SU-DHL-6 (cell line): ENCODE measurements at regions not wholly inside any gene's neighbourhood (a gene's known extent, or its start where the extent isn't known, plus 50 kb on each side); places are given as distances from the start of the nearest gene placed in this dataset.

Experiments used
- H2AFZ ChIP-seq: fragments of 200-600 bp; sonication (generic); 2 replicates; pipeline ENCODE4 v1.6.1; 2014; ENCODE audit warnings: low read depth, mild to moderate bottlenecking, moderate library complexity, mixed read lengths, antibody characterized with exemption, low read length; ENCODE audit not compliant: severe bottlenecking
- H3F3A ChIP-seq: fragments of 200-600 bp; shearing (Covaris generic); 2 replicates; pipeline ENCODE4 v1.6.0; 2016; ENCODE audit warnings: antibody characterized with exemption, mild to moderate bottlenecking; ENCODE audit not compliant: insufficient read depth
- H3K27ac ChIP-seq: fragments of 200-600 bp; sonication (generic); 2 replicates; pipeline ENCODE4 v1.5.1; 2016; ENCODE audit warnings: low read depth, mild to moderate bottlenecking, low read length, moderate library complexity, mixed read lengths
- H3K27me3 ChIP-seq: fragments of 200-600 bp; sonication (generic), shearing (Covaris generic); 2 replicates; pipeline ENCODE4 v1.6.0; 2014; ENCODE audit warnings: mild to moderate bottlenecking, low read length
- H3K36me3 ChIP-seq: fragments of 200-600 bp; sonication (generic); 2 replicates; pipeline ENCODE4 v1.6.1; 2014; ENCODE audit warnings: mild to moderate bottlenecking, low read length, mixed read lengths
- H3K4me2 ChIP-seq: fragments of 300-600, 200-600 bp; shearing (Covaris generic), sonication (generic); 2 replicates; pipeline ENCODE4 v1.6.0; 2014; ENCODE audit warnings: low read length, low read depth, mild to moderate bottlenecking; ENCODE audit not compliant: poor library complexity, severe bottlenecking
- H3K4me3 ChIP-seq: fragments of 200-600 bp; sonication (generic); 2 replicates; pipeline ENCODE4 v1.5.1; 2014; ENCODE audit warnings: antibody characterized with exemption, low read length, mild to moderate bottlenecking, mixed read lengths; ENCODE audit not compliant: insufficient read depth, poor library complexity, severe bottlenecking
- H3K79me2 ChIP-seq: fragments of 200-600 bp; sonication (generic); 2 replicates; pipeline ENCODE4 v1.6.1; 2014; ENCODE audit warnings: mild to moderate bottlenecking, low read length, moderate library complexity; ENCODE audit not compliant: insufficient read depth
- H3K9ac ChIP-seq: fragments of 200-600 bp; sonication (generic); 2 replicates; pipeline ENCODE4 v1.7.0; 2014; ENCODE audit warnings: mild to moderate bottlenecking, low read length
- H3K9me2 ChIP-seq: fragments of 200-600 bp; sonication (generic); replicated peaks from 2 replicates; pipeline ENCODE4 v1.6.1; 2014; ENCODE audit warnings: low read length; ENCODE audit not compliant: insufficient read depth
- H3K9me3 ChIP-seq: fragments of 200-600 bp; sonication (generic); 2 replicates; pipeline ENCODE4 v1.6.1; 2014; ENCODE audit warnings: low read length, mixed read lengths; ENCODE audit not compliant: insufficient read depth
- H4K20me1 ChIP-seq: fragments of 200-600 bp; sonication (generic); 2 replicates; pipeline ENCODE4 v1.6.1; 2014; ENCODE audit warnings: low read depth, mild to moderate bottlenecking, antibody characterized with exemption, low read length, moderate library complexity, mixed read lengths
- EZH2phosphoT487 ChIP-seq: fragments of 200-600 bp; sonication (generic), shearing (Covaris generic); conservative IDR thresholded peaks from 2 replicates; pipeline ENCODE4 v1.6.1; 2018; ENCODE audit warnings: mild to moderate bottlenecking, antibody characterized with exemption, low read length, moderate library complexity, mixed read lengths
- TF ChIP-seq, protein P1 (sequence below): fragments of 200-600 bp; sonication (generic); IDR thresholded peaks from one replicate; pipeline ENCODE4 v1.5.1; 2017; ENCODE audit warnings: antibody characterized with exemption, mild to moderate bottlenecking, low read length, moderate library complexity; ENCODE audit not compliant: insufficient read depth, poor library complexity, severe bottlenecking

DNA sequence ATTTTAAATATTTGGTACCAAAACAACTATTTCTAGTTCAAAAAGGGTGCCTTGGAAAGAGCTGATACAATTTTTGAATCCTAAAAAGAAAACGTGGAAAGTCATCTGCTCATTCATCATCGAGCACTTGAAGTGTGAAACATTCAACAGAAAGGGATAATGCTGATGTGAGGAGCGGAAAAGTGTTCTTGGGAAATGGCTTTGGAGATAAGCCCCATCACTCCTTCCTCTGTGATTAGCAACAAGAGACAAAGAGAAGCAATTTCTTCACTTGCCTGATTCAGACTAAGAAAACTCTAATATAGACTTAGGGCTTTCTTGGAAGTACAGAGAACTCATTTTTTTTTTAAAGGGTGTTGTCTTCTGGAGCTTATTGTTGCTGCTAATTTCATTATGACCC is 74.9 kb downstream of the C9orf152 start:
- Histone ChIP-seq H3K27me3 (no peaks in the 10 kb centered on the region), H3K36me3 (peaks cover 5% of the 10 kb centered on the region; the same call in 1 of the 2 replicates), H3K9me3 (no peaks in the 10 kb centered on the region), H3K9me2 (no peaks in the 10 kb centered on the region), H3K9ac (no peak overlapping the region), H3K79me2 (peaks cover 98% of the 10 kb centered on the region), H3K4me2 (no peak overlapping the region), H3K4me3 (no peak overlapping the region), H3F3A (peaks cover 31% of the 10 kb centered on the region), H4K20me1 (no peaks in the 10 kb centered on the region), H2AFZ (no peak overlapping the region), H3K27ac (0 out of 2 replicates have a peak overlapping the region, but pooled peaks have one; percentile 19)
- TF ChIP-seq, protein P1, sequence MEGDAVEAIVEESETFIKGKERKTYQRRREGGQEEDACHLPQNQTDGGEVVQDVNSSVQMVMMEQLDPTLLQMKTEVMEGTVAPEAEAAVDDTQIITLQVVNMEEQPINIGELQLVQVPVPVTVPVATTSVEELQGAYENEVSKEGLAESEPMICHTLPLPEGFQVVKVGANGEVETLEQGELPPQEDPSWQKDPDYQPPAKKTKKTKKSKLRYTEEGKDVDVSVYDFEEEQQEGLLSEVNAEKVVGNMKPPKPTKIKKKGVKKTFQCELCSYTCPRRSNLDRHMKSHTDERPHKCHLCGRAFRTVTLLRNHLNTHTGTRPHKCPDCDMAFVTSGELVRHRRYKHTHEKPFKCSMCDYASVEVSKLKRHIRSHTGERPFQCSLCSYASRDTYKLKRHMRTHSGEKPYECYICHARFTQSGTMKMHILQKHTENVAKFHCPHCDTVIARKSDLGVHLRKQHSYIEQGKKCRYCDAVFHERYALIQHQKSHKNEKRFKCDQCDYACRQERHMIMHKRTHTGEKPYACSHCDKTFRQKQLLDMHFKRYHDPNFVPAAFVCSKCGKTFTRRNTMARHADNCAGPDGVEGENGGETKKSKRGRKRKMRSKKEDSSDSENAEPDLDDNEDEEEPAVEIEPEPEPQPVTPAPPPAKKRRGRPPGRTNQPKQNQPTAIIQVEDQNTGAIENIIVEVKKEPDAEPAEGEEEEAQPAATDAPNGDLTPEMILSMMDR: no peak
- no peak for TF ChIP-seq EZH2phosphoT487

DNA sequence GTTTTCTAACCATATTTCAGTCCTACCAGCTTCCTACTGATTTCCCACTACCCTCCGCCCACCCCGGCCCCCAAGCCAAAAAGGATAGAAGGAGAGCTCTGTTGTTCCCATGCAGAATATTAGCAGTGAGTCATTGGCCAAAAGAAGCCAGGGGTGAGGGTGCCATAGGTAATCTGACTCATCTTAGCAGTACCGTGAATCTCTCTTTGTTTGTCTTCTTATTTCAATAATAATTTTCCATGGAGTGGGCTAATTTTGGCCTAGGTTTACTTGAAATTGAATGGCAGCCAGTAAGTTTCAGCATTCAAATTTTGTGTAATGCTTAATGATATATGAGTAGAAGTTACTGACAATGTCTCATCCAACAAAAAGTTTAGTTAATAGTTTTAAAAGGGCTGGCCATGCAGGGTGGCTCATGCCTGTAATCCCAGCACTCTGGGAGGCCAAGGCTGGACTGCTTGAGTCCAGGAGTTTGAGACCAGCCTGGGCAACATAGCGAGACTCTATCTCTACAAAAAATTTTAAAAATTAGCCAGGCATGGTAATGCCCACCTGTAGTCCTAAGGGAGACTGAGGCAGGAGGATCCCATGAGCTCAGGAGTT is 74.2 kb downstream of the C9orf152 start:
- Histone ChIP-seq H3K9ac (no peak overlapping the region), H3K27ac (no peak overlapping the region), H3K36me3 (peaks cover 5% of the 10 kb centered on the region; the same call in 1 of the 2 replicates), H2AFZ (no peak overlapping the region), H3K9me3 (no peaks in the 10 kb centered on the region), H3K9me2 (no peaks in the 10 kb centered on the region), H3K4me2 (no peak overlapping the region), H3K27me3 (no peaks in the 10 kb centered on the region), H3K79me2 (peaks cover 98% of the 10 kb centered on the region), H4K20me1 (no peaks in the 10 kb centered on the region), H3F3A (peaks cover 24% of the 10 kb centered on the region), H3K4me3 (no peak overlapping the region)
- no peak for TF ChIP-seq EZH2phosphoT487
- TF ChIP-seq, protein P1: no peak

DNA sequence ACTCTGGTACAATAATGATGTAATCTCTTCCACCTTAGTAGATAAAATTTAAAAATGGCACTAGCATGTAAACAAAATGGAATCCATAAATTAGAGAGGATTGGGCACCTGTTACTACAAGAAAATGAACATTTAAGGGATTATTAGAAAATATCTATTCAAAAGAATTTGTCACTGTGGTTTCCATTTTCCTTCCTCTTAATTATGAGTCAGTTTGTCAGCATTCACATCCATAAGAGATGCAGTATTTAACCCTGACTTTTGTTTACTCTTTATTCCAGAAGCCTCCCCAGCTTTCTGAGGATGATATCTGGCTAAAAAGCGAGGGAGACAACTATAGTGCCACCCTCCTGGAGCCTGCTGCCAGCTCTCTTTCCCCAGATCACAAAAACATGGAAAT is 72.1 kb downstream of the C9orf152 start:
- peaks cover 15% of the 10 kb centered on the region; the same call in 1 of the 2 replicates for H3F3A ChIP-seq
- no peak overlapping the region for H3K27ac ChIP-seq
- H3K79me2 ChIP-seq: peaks cover 98% of the 10 kb centered on the region
- no peak overlapping the region for H2AFZ ChIP-seq
- no peak overlapping the region for H3K4me3 ChIP-seq
- no peaks in the 10 kb centered on the region for H4K20me1 ChIP-seq
- H3K9me3 ChIP-seq: no peaks in the 10 kb centered on the region
- H3K9me2 ChIP-seq: no peaks in the 10 kb centered on the region
- H3K27me3 ChIP-seq: no peaks in the 10 kb centered on the region
- H3K4me2 ChIP-seq: no peak overlapping the region
- TF ChIP-seq, protein P1: no peak
- no peak for TF ChIP-seq EZH2phosphoT487
- no peak overlapping the region for H3K9ac ChIP-seq
- H3K36me3 ChIP-seq: peaks cover 22% of the 10 kb centered on the region; the same call in 1 of the 2 replicates
